ENCODE measurements at regions not wholly inside any gene's neighbourhood (a gene's known extent, or its start where the extent isn't known, plus 50 kb on each side); places are given as distances from the start of the nearest gene placed in this dataset.

DNA sequence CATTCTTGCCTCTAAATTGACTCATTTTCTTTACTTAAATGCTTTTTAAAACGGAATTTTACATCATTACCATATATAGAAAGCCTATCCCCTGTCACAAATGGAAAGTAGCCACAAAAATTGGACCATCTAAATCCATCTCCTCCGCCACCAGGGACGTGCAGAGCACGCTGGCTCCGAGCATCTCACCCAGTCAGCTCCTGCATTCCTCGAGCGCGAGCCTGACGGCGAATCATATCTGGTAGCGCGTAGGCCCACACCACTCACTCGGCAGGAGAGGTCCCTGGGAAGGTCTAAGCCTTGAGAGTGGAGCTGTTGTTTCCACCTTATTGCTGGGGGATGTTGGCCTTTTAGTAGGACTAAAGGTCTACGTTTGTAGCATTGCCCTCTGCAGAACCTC is 152.4 kb downstream of the TRIM29 start:
- no peak for TF ChIP-seq EZH2 (IDR thresholded peaks at IDR 0.05; ENCODE audit: low read depth)
- TF ChIP-seq, protein P1, sequence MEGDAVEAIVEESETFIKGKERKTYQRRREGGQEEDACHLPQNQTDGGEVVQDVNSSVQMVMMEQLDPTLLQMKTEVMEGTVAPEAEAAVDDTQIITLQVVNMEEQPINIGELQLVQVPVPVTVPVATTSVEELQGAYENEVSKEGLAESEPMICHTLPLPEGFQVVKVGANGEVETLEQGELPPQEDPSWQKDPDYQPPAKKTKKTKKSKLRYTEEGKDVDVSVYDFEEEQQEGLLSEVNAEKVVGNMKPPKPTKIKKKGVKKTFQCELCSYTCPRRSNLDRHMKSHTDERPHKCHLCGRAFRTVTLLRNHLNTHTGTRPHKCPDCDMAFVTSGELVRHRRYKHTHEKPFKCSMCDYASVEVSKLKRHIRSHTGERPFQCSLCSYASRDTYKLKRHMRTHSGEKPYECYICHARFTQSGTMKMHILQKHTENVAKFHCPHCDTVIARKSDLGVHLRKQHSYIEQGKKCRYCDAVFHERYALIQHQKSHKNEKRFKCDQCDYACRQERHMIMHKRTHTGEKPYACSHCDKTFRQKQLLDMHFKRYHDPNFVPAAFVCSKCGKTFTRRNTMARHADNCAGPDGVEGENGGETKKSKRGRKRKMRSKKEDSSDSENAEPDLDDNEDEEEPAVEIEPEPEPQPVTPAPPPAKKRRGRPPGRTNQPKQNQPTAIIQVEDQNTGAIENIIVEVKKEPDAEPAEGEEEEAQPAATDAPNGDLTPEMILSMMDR (conservative IDR thresholded peaks at IDR 0.05), result no peak
